ENCODE measurements at regions not wholly inside any gene's neighbourhood (a gene's known extent, or its start where the extent isn't known, plus 50 kb on each side); places are given as distances from the start of the nearest gene placed in this dataset.

- TF ChIP-seq CTCF (IDR thresholded peaks at IDR 0.05), result no peak
- no peak for TF ChIP-seq ZFX (IDR thresholded peaks at IDR 0.05; ENCODE audit: borderline replicate concordance)
Observed at GRCh38 chr13:37944081-37944868, 74.7 kb upstream of the TRPC4 start.

Measured in 22Rv1 (cell line).